Vagina (tissue), 2 donors: ENCODE measurements at regions not wholly inside any gene's neighbourhood (a gene's known extent, or its start where the extent isn't known, plus 50 kb on each side); places are given as distances from the start of the nearest gene placed in this dataset.

Experiments
- DNase-seq, 2 donors: peaks; one replicate each; pipeline ENCODE4 v3.0.0-alpha.2; 2017; ENCODE audit errors: extremely low spot score in 2 of 2
- H3K27ac ChIP-seq: fragments of 200-600 bp; sonication (generic); one replicate; pipeline ENCODE4 v1.5.1; 2019
- H3K27me3 ChIP-seq: fragments of 200-600 bp; sonication (generic); one replicate; pipeline ENCODE4 v1.5.1; 2019
- H3K36me3 ChIP-seq, 2 donors: fragments of 200-600 bp; sonication (generic); one replicate each; pipeline ENCODE4 v1.5.1; 2017 to 2019
- H3K4me1 ChIP-seq: fragments of 200-600 bp; sonication (generic); one replicate; pipeline ENCODE4 v1.5.1; 2019
- H3K4me3 ChIP-seq, 2 donors: fragments of 200-600 bp; sonication (generic); 1 replicate in 1 of 2; 2 replicates in 1 of 2; pipeline ENCODE4 v1.5.1; 2016 to 2019
- H3K9me3 ChIP-seq: fragments of 200-600 bp; sonication (generic); one replicate; pipeline ENCODE4 v1.5.1; 2019
- POLR2A ChIP-seq, 2 donors: fragments of 450-650 bp; IDR thresholded peaks; one replicate each; pipeline ENCODE4 v1.6.1; 2017; ENCODE audit warnings: antibody characterized with exemption in 2 of 2, mild to moderate bottlenecking in 2 of 2, moderate library complexity in 2 of 2
- POLR2AphosphoS5 ChIP-seq, 2 donors: sonication (generic); formaldehyde crosslinking; IDR thresholded peaks; one replicate each; pipeline ENCODE4 v1.9.0; 2017; ENCODE audit warnings: antibody characterized with exemption in 2 of 2, mild to moderate bottlenecking in 2 of 2, low read depth in 1 of 2; ENCODE audit not compliant: insufficient read depth in 1 of 2
- intact Hi-C: fragments of 100-400 bp; cut with DNase I; formaldehyde crosslinking; loops from one replicate; pipeline ENCODE4 v1.15.1; 2023
- TF ChIP-seq, protein P1 (sequence below), 3 experiments: fragments of 450-650 bp in 2 of 3; fragments of 200-600 bp in 1 of 3; sonication (generic) in 1 of 3; IDR thresholded peaks; one replicate each; pipeline ENCODE4 v1.5.1; 2017 to 2019; ENCODE audit warnings: antibody characterized with exemption in 3 of 3, mild to moderate bottlenecking in 2 of 3, moderate library complexity in 2 of 3

- H3K9me3 ChIP-seq, result no peaks in the 10 kb centered on the region
- no peak overlapping the region for H3K27ac ChIP-seq
- no peaks in the 10 kb centered on the region for H3K36me3 ChIP-seq
- no peak for DNase-seq
- TF ChIP-seq POLR2A (IDR thresholded peaks at IDR 0.05), result no peak
- TF ChIP-seq POLR2AphosphoS5 (IDR thresholded peaks at IDR 0.05; ENCODE audit: insufficient read depth in 1 of 2, low read depth in 1 of 2), result no peak
- TF ChIP-seq, protein P1, sequence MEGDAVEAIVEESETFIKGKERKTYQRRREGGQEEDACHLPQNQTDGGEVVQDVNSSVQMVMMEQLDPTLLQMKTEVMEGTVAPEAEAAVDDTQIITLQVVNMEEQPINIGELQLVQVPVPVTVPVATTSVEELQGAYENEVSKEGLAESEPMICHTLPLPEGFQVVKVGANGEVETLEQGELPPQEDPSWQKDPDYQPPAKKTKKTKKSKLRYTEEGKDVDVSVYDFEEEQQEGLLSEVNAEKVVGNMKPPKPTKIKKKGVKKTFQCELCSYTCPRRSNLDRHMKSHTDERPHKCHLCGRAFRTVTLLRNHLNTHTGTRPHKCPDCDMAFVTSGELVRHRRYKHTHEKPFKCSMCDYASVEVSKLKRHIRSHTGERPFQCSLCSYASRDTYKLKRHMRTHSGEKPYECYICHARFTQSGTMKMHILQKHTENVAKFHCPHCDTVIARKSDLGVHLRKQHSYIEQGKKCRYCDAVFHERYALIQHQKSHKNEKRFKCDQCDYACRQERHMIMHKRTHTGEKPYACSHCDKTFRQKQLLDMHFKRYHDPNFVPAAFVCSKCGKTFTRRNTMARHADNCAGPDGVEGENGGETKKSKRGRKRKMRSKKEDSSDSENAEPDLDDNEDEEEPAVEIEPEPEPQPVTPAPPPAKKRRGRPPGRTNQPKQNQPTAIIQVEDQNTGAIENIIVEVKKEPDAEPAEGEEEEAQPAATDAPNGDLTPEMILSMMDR (IDR thresholded peaks at IDR 0.05), result no peak
- no peaks in the 10 kb centered on the region for H3K4me1 ChIP-seq
- intact Hi-C loops, result no loop called here
- no peaks in the 10 kb centered on the region for H3K27me3 ChIP-seq
- no peak overlapping the region for H3K4me3 ChIP-seq
Observed at GRCh38 chr12:74892057-74892633, 317.5 kb downstream of the KCNC2 start.

DNA sequence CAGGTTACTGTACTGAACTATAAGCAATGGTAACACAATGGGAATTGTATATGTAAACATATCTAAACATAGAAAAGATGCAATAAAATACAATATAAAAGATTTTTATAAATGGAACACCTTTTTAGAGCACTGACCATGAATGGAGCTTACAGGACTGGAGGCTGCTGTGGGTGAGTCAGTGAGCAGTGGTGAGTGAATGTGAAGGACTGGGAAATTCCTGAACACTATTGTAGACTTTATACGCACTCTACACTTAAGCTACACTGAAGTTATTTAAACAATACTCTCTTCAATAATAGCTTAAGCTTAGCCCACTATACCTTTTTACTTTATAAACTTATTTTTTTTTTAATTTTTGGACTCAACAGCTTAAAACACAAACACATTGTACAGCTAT, 313.5 kb downstream of the KCNC2 start:
- intact Hi-C loops, result no loop called here
- Histone ChIP-seq H3K4me1 (no peaks in the 10 kb centered on the region), H3K4me3 (no peak overlapping the region), H3K27me3 (no peaks in the 10 kb centered on the region), H3K9me3 (no peaks in the 10 kb centered on the region), H3K27ac (no peak overlapping the region), H3K36me3 (no peaks in the 10 kb centered on the region)
- TF ChIP-seq POLR2AphosphoS5 (IDR thresholded peaks at IDR 0.05; ENCODE audit: insufficient read depth in 1 of 2, low read depth in 1 of 2), result no peak
- TF ChIP-seq POLR2A (IDR thresholded peaks at IDR 0.05), result no peak
- TF ChIP-seq, protein P1 (IDR thresholded peaks at IDR 0.05), result no peak
- no peak for DNase-seq

- Histone ChIP-seq H3K9me3 (no peaks in the 10 kb centered on the region), H3K27me3 (no peaks in the 10 kb centered on the region), H3K4me1 (no peaks in the 10 kb centered on the region), H3K36me3 (no peaks in the 10 kb centered on the region), H3K4me3 (no peak overlapping the region), H3K27ac (no peak overlapping the region)
- intact Hi-C loops, result no loop called here
- TF ChIP-seq POLR2A (IDR thresholded peaks at IDR 0.05) (no peak), POLR2AphosphoS5 (IDR thresholded peaks at IDR 0.05; ENCODE audit: insufficient read depth in 1 of 2, low read depth in 1 of 2) (no peak)
- TF ChIP-seq, protein P1 (IDR thresholded peaks at IDR 0.05), result no peak
- no peak for DNase-seq
Observed at GRCh38 chr12:74897425-74898211, 312.0 kb downstream of the KCNC2 start.

GRCh38 chr12:74899031-74899829, 310.4 kb downstream of the KCNC2 start:
- no peaks in the 10 kb centered on the region for H3K9me3 ChIP-seq
- no peak for DNase-seq
- TF ChIP-seq POLR2AphosphoS5 (IDR thresholded peaks at IDR 0.05; ENCODE audit: insufficient read depth in 1 of 2, low read depth in 1 of 2), result no peak
- no peak for TF ChIP-seq POLR2A (IDR thresholded peaks at IDR 0.05)
- TF ChIP-seq, protein P1 (IDR thresholded peaks at IDR 0.05), result no peak
- no peaks in the 10 kb centered on the region for H3K27me3 ChIP-seq
- no peaks in the 10 kb centered on the region for H3K4me1 ChIP-seq
- H3K27ac ChIP-seq, result no peak overlapping the region
- intact Hi-C loops, result no loop called here
- no peaks in the 10 kb centered on the region for H3K36me3 ChIP-seq
- no peak overlapping the region for H3K4me3 ChIP-seq
